ENCODE measurements at regions not wholly inside any gene's neighbourhood (a gene's known extent, or its start where the extent isn't known, plus 50 kb on each side); places are given as distances from the start of the nearest gene placed in this dataset.
"Not testable (repeated sequence)": the region's sequence is repeated elsewhere in the genome, so short reads cannot be mapped to it uniquely, and the experiment has no call there.

- no peak for DNase-seq
Observed at GRCh38 chr16:72590151-72590937, 418.4 kb upstream of the PMFBP1 start.

GRCh38 chr16:72588551-72588950, 416.6 kb upstream of the PMFBP1 start:
- no peak for DNase-seq

GRCh38 chr16:72578061-72578460, 406.1 kb upstream of the PMFBP1 start:
- not testable (repeated sequence) for DNase-seq

GRCh38 chr16:72576189-72576588, 404.2 kb upstream of the PMFBP1 start:
- DNase-seq: no peak

GRCh38 chr16:72569677-72570076, 397.7 kb upstream of the PMFBP1 start:
- DNase-seq: no peak

GRCh38 chr16:72568502-72568901, 396.5 kb upstream of the PMFBP1 start:
- DNase-seq: no peak

GRCh38 chr16:72566174-72566573, 394.2 kb upstream of the PMFBP1 start:
- DNase-seq: no peak

GRCh38 chr16:72565106-72565505, 393.2 kb upstream of the PMFBP1 start:
- DNase-seq: no peak

- DNase-seq: no peak
Observed at GRCh38 chr16:72560617-72561016, 388.7 kb upstream of the PMFBP1 start.

GRCh38 chr16:72558501-72558900, 386.5 kb upstream of the PMFBP1 start:
- DNase-seq: no peak

GRCh38 chr16:72554935-72555334, 383.0 kb upstream of the PMFBP1 start:
- DNase-seq: no peak

GRCh38 chr16:72552654-72553053, 380.7 kb upstream of the PMFBP1 start:
- DNase-seq: no peak

- DNase-seq: no peak
Observed at GRCh38 chr16:72551649-72552048, 379.7 kb upstream of the PMFBP1 start.

GRCh38 chr16:72549878-72550277, 377.9 kb upstream of the PMFBP1 start:
- no peak for DNase-seq

- no peak for DNase-seq
Observed at GRCh38 chr16:72542102-72542501, 370.1 kb upstream of the PMFBP1 start.

- peak; percentile 17 for DNase-seq
Observed at GRCh38 chr16:72537664-72538063, 365.7 kb upstream of the PMFBP1 start.

GRCh38 chr16:72536723-72537435, 364.9 kb upstream of the PMFBP1 start:
- no peak for DNase-seq

- no peak for DNase-seq
Observed at GRCh38 chr16:72532906-72533410, 361.0 kb upstream of the PMFBP1 start.

- DNase-seq: peak; percentile 17
Observed at GRCh38 chr16:72530434-72530833, 358.5 kb upstream of the PMFBP1 start.

GRCh38 chr16:72523087-72523486, 351.1 kb upstream of the PMFBP1 start:
- DNase-seq: no peak

- no peak for DNase-seq
Observed at GRCh38 chr16:72517154-72517553, 345.2 kb upstream of the PMFBP1 start.

- no peak for DNase-seq
Observed at GRCh38 chr16:72511171-72511570, 339.2 kb upstream of the PMFBP1 start.

- no peak for DNase-seq
Observed at GRCh38 chr16:72508191-72508590, 336.2 kb upstream of the PMFBP1 start.

- no peak for DNase-seq
Observed at GRCh38 chr16:72502594-72503005, 330.6 kb upstream of the PMFBP1 start.
